ENCODE measurements at regions not wholly inside any gene's neighbourhood (a gene's known extent, or its start where the extent isn't known, plus 50 kb on each side); places are given as distances from the start of the nearest gene placed in this dataset.

DNA sequence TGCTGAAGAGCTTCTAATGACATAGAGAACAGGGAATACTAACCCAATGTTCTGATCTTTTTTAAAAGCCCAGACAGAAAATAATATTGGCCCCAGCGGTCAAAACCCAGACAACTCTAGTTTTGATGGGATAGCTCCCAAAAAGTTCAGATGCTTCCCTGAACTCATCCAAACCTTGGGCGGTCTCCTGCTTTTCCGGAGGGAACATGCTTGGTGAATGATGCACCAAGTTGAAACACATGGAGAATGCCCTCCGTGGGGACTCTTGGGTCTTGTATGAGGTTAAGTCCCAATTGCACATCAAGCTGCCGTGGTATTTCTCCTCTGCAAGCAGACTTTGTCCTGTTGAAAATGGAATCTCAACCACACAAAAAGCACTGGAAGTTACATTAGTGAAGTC lies 120.7 kb upstream of the CTAGE1 start:
- no peaks in the 10 kb centered on the region for H3K79me2 ChIP-seq (ENCODE audit: insufficient read depth, low read length)
- no peaks in the 10 kb centered on the region for H3K27me3 ChIP-seq (ENCODE audit: low read length)
- H2AFZ ChIP-seq (ENCODE audit: low read depth, low read length, severe bottlenecking), result no peak overlapping the region
- H3K4me3 ChIP-seq (ENCODE audit: insufficient read depth, low read length, poor library complexity, severe bottlenecking), result no peak overlapping the region
- H3K9ac ChIP-seq (ENCODE audit: low read length), result no peak overlapping the region
- no peak for TF ChIP-seq EZH2phosphoT487 (conservative IDR thresholded peaks at IDR 0.05; ENCODE audit: low read length)
- TF ChIP-seq CTCF (IDR thresholded peaks at IDR 0.05; ENCODE audit: insufficient read depth, low read length, poor library complexity, severe bottlenecking), result no peak
- H3K27ac ChIP-seq (ENCODE audit: low read depth, low read length), result no peak overlapping the region
- H3K36me3 ChIP-seq (ENCODE audit: low read length), result no peaks in the 10 kb centered on the region
- H4K20me1 ChIP-seq (ENCODE audit: low read depth, low read length), result no peaks in the 10 kb centered on the region
- no peaks in the 10 kb centered on the region for H3F3A ChIP-seq (ENCODE audit: insufficient read depth)
- H3K9me3 ChIP-seq (ENCODE audit: insufficient read depth, low read length), result no peaks in the 10 kb centered on the region
- H3K4me2 ChIP-seq (ENCODE audit: low read depth, low read length, poor library complexity, severe bottlenecking), result no peak overlapping the region
- no peaks in the 10 kb centered on the region for H3K9me2 ChIP-seq (replicated peaks; ENCODE audit: insufficient read depth, low read length)

DNA sequence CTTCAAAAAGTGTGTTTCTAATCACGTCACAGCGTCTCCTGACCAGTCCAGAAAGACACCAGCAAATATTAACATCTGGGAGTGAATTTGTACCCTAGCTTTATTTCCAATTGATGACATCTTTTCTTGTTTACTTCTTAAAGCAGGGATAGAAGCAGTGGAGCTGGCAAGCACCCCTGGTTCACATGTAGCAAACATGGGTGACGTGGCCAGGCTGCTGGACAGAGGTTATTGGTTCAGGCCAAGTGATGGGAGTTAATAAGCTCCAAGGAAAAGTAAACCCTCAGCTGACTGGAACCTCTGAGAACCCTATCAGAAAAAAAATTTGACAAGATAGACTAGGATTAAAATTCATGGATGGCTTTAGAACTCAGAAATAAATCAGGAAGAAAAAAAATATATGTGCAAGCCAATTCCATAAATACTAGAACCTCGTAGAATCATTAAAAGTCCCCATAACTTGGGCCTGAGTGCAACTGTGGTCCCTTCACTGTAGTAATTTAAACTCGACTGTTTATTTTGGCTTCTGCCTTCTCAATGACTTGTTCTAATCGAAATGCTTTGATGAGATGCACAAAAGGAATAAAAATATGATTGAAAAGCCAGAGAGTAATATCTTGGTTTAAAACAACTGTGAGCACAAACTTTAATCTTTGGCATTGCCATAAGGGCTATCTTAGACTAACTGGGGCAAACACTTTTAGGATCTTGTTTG lies 121.5 kb upstream of the CTAGE1 start:
- no peak overlapping the region for H2AFZ ChIP-seq (ENCODE audit: low read depth, low read length, severe bottlenecking)
- H3K9me3 ChIP-seq (ENCODE audit: insufficient read depth, low read length), result no peaks in the 10 kb centered on the region
- no peak overlapping the region for H3K9ac ChIP-seq (ENCODE audit: low read length)
- H3F3A ChIP-seq (ENCODE audit: insufficient read depth), result no peaks in the 10 kb centered on the region
- no peaks in the 10 kb centered on the region for H3K9me2 ChIP-seq (replicated peaks; ENCODE audit: insufficient read depth, low read length)
- TF ChIP-seq EZH2phosphoT487 (conservative IDR thresholded peaks at IDR 0.05; ENCODE audit: low read length) (no peak), CTCF (IDR thresholded peaks at IDR 0.05; ENCODE audit: insufficient read depth, low read length, poor library complexity, severe bottlenecking) (no peak)
- no peak overlapping the region for H3K4me3 ChIP-seq (ENCODE audit: insufficient read depth, low read length, poor library complexity, severe bottlenecking)
- no peaks in the 10 kb centered on the region for H3K27me3 ChIP-seq (ENCODE audit: low read length)
- H3K4me2 ChIP-seq (ENCODE audit: low read depth, low read length, poor library complexity, severe bottlenecking), result no peak overlapping the region
- no peak overlapping the region for H3K27ac ChIP-seq (ENCODE audit: low read depth, low read length)
- H3K79me2 ChIP-seq (ENCODE audit: insufficient read depth, low read length), result no peaks in the 10 kb centered on the region
- H4K20me1 ChIP-seq (ENCODE audit: low read depth, low read length), result no peaks in the 10 kb centered on the region
- H3K36me3 ChIP-seq (ENCODE audit: low read length), result no peaks in the 10 kb centered on the region

GRCh38 chr18:22541232-22541631 lies 123.5 kb upstream of the CTAGE1 start:
- H3K27ac ChIP-seq (ENCODE audit: low read depth, low read length), result no peak overlapping the region
- H3K4me3 ChIP-seq (ENCODE audit: insufficient read depth, low read length, poor library complexity, severe bottlenecking), result no peak overlapping the region

More at GRCh38 chr18:22541232-22541631, 123.5 kb upstream of the CTAGE1 start:
- Histone ChIP-seq H2AFZ (ENCODE audit: low read depth, low read length, severe bottlenecking) (no peak overlapping the region), H3K9me2 (replicated peaks; ENCODE audit: insufficient read depth, low read length) (no peaks in the 10 kb centered on the region), H3K79me2 (ENCODE audit: insufficient read depth, low read length) (no peaks in the 10 kb centered on the region), H4K20me1 (ENCODE audit: low read depth, low read length) (no peaks in the 10 kb centered on the region), H3K9me3 (ENCODE audit: insufficient read depth, low read length) (no peaks in the 10 kb centered on the region), H3K36me3 (ENCODE audit: low read length) (no peaks in the 10 kb centered on the region), H3K27me3 (ENCODE audit: low read length) (no peaks in the 10 kb centered on the region), H3F3A (ENCODE audit: insufficient read depth) (no peaks in the 10 kb centered on the region), H3K4me2 (ENCODE audit: low read depth, low read length, poor library complexity, severe bottlenecking) (no peak overlapping the region), H3K9ac (ENCODE audit: low read length) (no peak overlapping the region)
- TF ChIP-seq EZH2phosphoT487 (conservative IDR thresholded peaks at IDR 0.05; ENCODE audit: low read length) (no peak), CTCF (IDR thresholded peaks at IDR 0.05; ENCODE audit: insufficient read depth, low read length, poor library complexity, severe bottlenecking) (no peak)
